HG03060 (cell line): ENCODE measurements at regions not wholly inside any gene's neighbourhood (a gene's known extent, or its start where the extent isn't known, plus 50 kb on each side); places are given as distances from the start of the nearest gene placed in this dataset.

Source experiments
- ATAC-seq: cut with Tn5 transposase; IDR thresholded peaks from one replicate; pipeline ENCODE4 v1.9.1; 2021; ENCODE audit warnings: low read depth, moderate number of reproducible peaks; ENCODE audit not compliant: unreplicated experiment

- ATAC-seq: no peak
Observed at GRCh38 chr17:74059479-74060240, 143.8 kb upstream of the RPL38 start.

GRCh38 chr17:74061758-74062157 is 141.7 kb upstream of the RPL38 start:
- ATAC-seq: no peak

- ATAC-seq: no peak
Observed at GRCh38 chr17:74062234-74062633, 141.2 kb upstream of the RPL38 start.

GRCh38 chr17:74063439-74063838 is 140.0 kb upstream of the RPL38 start:
- no peak for ATAC-seq

- ATAC-seq: no peak
Observed at GRCh38 chr17:74070374-74070773, 133.1 kb upstream of the RPL38 start.

GRCh38 chr17:74070998-74071679 is 132.3 kb upstream of the RPL38 start:
- no peak for ATAC-seq

GRCh38 chr17:74072340-74072739 is 131.1 kb upstream of the RPL38 start:
- no peak for ATAC-seq

- ATAC-seq: no peak
Observed at GRCh38 chr17:74076446-74076845, 127.0 kb upstream of the RPL38 start.

- ATAC-seq: no peak
Observed at GRCh38 chr17:74077231-74077630, 126.2 kb upstream of the RPL38 start.

GRCh38 chr17:74078363-74078941 is 125.0 kb upstream of the RPL38 start:
- ATAC-seq: no peak

- no peak for ATAC-seq
Observed at GRCh38 chr17:74079537-74080300, 123.8 kb upstream of the RPL38 start.

GRCh38 chr17:74080656-74081582 is 122.6 kb upstream of the RPL38 start:
- no peak for ATAC-seq

- ATAC-seq: no peak
Observed at GRCh38 chr17:74082886-74083285, 120.6 kb upstream of the RPL38 start.

- ATAC-seq: no peak
Observed at GRCh38 chr17:74083321-74083720, 120.2 kb upstream of the RPL38 start.

- no peak for ATAC-seq
Observed at GRCh38 chr17:74085434-74085833, 118.0 kb upstream of the RPL38 start.

- ATAC-seq: no peak
Observed at GRCh38 chr17:74087002-74087585, 116.4 kb upstream of the RPL38 start.

GRCh38 chr17:74088285-74088933 is 115.1 kb upstream of the RPL38 start:
- no peak for ATAC-seq

- ATAC-seq: no peak
Observed at GRCh38 chr17:74088934-74089329, 114.5 kb upstream of the RPL38 start.

- ATAC-seq: no peak
Observed at GRCh38 chr17:74089380-74089779, 114.1 kb upstream of the RPL38 start.
